ENCODE measurements at regions not wholly inside any gene's neighbourhood (a gene's known extent, or its start where the extent isn't known, plus 50 kb on each side); places are given as distances from the start of the nearest gene placed in this dataset.

DNA sequence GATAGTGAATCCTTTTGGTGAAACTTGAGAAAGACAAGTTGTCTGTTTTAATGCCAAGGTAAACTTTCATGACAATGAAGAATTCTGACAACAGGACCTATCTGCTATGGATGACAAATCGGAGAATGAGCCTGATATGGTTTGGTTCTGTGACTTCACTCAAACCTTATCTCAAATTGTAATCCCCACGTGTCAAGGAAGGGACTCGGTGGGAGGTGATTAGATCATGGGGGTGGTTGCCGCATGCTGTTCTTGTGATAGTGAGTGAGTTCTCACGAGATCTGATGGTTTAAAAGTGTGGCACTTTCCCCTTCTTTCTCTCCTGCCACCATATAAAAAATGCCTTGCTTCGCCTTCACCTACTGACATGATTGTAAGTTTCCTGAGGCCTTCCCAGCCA lies 1964.1 kb upstream of the CDH9 start (continued):
- TF ChIP-seq, protein P1, sequence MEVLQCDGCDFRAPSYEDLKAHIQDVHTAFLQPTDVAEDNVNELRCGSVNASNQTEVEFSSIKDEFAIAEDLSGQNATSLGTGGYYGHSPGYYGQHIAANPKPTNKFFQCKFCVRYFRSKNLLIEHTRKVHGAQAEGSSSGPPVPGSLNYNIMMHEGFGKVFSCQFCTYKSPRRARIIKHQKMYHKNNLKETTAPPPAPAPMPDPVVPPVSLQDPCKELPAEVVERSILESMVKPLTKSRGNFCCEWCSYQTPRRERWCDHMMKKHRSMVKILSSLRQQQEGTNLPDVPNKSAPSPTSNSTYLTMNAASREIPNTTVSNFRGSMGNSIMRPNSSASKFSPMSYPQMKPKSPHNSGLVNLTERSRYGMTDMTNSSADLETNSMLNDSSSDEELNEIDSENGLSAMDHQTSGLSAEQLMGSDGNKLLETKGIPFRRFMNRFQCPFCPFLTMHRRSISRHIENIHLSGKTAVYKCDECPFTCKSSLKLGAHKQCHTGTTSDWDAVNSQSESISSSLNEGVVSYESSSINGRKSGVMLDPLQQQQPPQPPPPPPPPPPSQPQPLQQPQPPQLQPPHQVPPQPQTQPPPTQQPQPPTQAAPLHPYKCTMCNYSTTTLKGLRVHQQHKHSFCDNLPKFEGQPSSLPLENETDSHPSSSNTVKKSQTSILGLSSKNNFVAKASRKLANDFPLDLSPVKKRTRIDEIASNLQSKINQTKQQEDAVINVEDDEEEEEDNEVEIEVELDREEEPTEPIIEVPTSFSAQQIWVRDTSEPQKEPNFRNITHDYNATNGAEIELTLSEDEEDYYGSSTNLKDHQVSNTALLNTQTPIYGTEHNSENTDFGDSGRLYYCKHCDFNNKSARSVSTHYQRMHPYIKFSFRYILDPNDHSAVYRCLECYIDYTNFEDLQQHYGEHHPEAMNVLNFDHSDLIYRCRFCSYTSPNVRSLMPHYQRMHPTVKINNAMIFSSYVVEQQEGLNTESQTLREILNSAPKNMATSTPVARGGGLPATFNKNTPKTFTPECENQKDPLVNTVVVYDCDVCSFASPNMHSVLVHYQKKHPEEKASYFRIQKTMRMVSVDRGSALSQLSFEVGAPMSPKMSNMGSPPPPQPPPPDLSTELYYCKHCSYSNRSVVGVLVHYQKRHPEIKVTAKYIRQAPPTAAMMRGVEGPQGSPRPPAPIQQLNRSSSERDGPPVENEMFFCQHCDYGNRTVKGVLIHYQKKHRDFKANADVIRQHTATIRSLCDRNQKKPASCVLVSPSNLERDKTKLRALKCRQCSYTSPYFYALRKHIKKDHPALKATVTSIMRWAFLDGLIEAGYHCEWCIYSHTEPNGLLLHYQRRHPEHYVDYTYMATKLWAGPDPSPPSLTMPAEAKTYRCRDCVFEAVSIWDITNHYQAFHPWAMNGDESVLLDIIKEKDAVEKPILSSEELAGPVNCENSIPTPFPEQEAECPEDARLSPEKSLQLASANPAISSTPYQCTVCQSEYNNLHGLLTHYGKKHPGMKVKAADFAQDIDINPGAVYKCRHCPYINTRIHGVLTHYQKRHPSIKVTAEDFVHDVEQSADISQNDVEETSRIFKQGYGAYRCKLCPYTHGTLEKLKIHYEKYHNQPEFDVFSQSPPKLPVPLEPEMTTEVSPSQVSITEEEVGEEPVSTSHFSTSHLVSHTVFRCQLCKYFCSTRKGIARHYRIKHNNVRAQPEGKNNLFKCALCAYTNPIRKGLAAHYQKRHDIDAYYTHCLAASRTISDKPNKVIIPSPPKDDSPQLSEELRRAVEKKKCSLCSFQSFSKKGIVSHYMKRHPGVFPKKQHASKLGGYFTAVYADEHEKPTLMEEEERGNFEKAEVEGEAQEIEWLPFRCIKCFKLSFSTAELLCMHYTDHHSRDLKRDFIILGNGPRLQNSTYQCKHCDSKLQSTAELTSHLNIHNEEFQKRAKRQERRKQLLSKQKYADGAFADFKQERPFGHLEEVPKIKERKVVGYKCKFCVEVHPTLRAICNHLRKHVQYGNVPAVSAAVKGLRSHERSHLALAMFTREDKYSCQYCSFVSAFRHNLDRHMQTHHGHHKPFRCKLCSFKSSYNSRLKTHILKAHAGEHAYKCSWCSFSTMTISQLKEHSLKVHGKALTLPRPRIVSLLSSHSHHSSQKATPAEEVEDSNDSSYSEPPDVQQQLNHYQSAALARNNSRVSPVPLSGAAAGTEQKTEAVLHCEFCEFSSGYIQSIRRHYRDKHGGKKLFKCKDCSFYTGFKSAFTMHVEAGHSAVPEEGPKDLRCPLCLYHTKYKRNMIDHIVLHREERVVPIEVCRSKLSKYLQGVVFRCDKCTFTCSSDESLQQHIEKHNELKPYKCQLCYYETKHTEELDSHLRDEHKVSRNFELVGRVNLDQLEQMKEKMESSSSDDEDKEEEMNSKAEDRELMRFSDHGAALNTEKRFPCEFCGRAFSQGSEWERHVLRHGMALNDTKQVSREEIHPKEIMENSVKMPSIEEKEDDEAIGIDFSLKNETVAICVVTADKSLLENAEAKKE (CRISPR knock-in tag; IDR thresholded peaks at IDR 0.05): no peak
- TF ChIP-seq EZH2 (IDR thresholded peaks at IDR 0.05; ENCODE audit: low read depth, unreplicated experiment) (no peak), JUNB (IDR thresholded peaks at IDR 0.05; ENCODE audit: unreplicated experiment) (no peak), ZNF331 (CRISPR knock-in tag; IDR thresholded peaks at IDR 0.05; ENCODE audit: low read depth) (no peak), CREB1 (CRISPR knock-in tag; IDR thresholded peaks at IDR 0.05; ENCODE audit: low read depth) (no peak)

DNA sequence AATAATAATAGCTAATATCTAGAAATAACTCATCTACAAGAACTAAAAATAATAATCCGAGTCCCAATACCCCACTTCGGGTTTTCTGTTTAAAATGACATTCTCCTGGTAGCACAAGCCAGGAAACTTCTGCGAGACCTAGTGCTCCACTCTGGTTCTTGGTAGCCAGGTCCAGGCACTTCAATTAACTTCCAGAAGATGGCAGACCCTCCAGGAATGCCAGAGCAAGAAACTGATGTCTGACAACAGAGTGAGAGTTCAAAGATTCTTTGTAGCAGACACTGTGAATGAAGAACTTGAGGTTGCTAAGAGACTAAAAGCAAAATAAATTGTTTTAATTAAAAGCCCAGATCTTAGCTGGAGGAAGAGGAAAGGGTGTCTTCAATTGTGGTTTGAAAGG lies 1963.3 kb upstream of the CDH9 start:
- H3K4me3 ChIP-seq: no peak overlapping the region
- ATAC-seq (peak; percentile 78), DNase-seq (ENCODE audit: low spot score) (peak; percentile 44)
- Mint-ChIP-seq H3K27ac (no peak overlapping the region), H3K27me3 (ENCODE audit: insufficient read depth, low read depth, poor library complexity) (no peaks in the 10 kb centered on the region), H3K36me3 (ENCODE audit: low read depth) (no peaks in the 10 kb centered on the region), H3K4me1 (no peaks in the 10 kb centered on the region), H3K4me3 (no peak overlapping the region), H3K9me3 (0 out of 3 replicates have a peak, but pooled peaks cover 2% of the 10 kb centered on the region)
- H2AFZ ChIP-seq: no peak overlapping the region
- H4K20me1 ChIP-seq (replicated peaks; ENCODE audit: insufficient read depth): no peaks in the 10 kb centered on the region
- H3K36me3 ChIP-seq (ENCODE audit: insufficient read depth): no peaks in the 10 kb centered on the region
- H3K4me2 ChIP-seq: no peak overlapping the region
- no peaks in the 10 kb centered on the region for H3K4me1 ChIP-seq (ENCODE audit: insufficient read depth)
- no peak overlapping the region for H3K27ac ChIP-seq (ENCODE audit: low read depth)
- H3K9me2 ChIP-seq (ENCODE audit: insufficient read depth): no peaks in the 10 kb centered on the region
- H3F3A ChIP-seq (replicated peaks; ENCODE audit: low read depth): no peaks in the 10 kb centered on the region
- no peaks in the 10 kb centered on the region for H3K27me3 ChIP-seq (ENCODE audit: insufficient read depth)
- no peaks in the 10 kb centered on the region for H3K79me2 ChIP-seq (replicated peaks; ENCODE audit: insufficient read depth)
- no peak for TF ChIP-seq STAT1 (IDR thresholded peaks at IDR 0.05; ENCODE audit: unreplicated experiment)
- TF ChIP-seq EZH2phosphoT487 (IDR thresholded peaks at IDR 0.05; ENCODE audit: unreplicated experiment): no peak
- TF ChIP-seq, protein P2, sequence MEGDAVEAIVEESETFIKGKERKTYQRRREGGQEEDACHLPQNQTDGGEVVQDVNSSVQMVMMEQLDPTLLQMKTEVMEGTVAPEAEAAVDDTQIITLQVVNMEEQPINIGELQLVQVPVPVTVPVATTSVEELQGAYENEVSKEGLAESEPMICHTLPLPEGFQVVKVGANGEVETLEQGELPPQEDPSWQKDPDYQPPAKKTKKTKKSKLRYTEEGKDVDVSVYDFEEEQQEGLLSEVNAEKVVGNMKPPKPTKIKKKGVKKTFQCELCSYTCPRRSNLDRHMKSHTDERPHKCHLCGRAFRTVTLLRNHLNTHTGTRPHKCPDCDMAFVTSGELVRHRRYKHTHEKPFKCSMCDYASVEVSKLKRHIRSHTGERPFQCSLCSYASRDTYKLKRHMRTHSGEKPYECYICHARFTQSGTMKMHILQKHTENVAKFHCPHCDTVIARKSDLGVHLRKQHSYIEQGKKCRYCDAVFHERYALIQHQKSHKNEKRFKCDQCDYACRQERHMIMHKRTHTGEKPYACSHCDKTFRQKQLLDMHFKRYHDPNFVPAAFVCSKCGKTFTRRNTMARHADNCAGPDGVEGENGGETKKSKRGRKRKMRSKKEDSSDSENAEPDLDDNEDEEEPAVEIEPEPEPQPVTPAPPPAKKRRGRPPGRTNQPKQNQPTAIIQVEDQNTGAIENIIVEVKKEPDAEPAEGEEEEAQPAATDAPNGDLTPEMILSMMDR (conservative IDR thresholded peaks at IDR 0.05; ENCODE audit: low read depth in 2 of 2): peak; percentile 49 to 61

Measured in GM23338 (cell line).